ENCODE measurements at regions not wholly inside any gene's neighbourhood (a gene's known extent, or its start where the extent isn't known, plus 50 kb on each side); places are given as distances from the start of the nearest gene placed in this dataset.
A peak's percentile ranks its signal among the peaks of the same experiment; 100 is the strongest.

- Histone ChIP-seq H3K27ac (peak overlapping the region in 1 of 4 donors; percentile 33), H3K4me3 (no peak overlapping the region), H3K36me3 (no peaks in the 10 kb centered on the region), H3K27me3 (no peaks in the 10 kb centered on the region), H3K4me1 (peaks cover 0 to 21% (median 4%) of the 10 kb centered on the region in 3 donors), H3K9me3 (no peaks in the 10 kb centered on the region)
- WGBS, 2 donors (ENCODE audit: low coverage in 1 of 2), result 60 to 72% methylated on average over 3 to 4 of the region's 7 CpGs
- ATAC-seq, result peak; percentile 21
- TF ChIP-seq POLR2A (IDR thresholded peaks at IDR 0.05) (no peak), EP300 (IDR thresholded peaks at IDR 0.05) (no peak), POLR2AphosphoS5 (IDR thresholded peaks at IDR 0.05) (no peak)
- TF ChIP-seq, protein P1, sequence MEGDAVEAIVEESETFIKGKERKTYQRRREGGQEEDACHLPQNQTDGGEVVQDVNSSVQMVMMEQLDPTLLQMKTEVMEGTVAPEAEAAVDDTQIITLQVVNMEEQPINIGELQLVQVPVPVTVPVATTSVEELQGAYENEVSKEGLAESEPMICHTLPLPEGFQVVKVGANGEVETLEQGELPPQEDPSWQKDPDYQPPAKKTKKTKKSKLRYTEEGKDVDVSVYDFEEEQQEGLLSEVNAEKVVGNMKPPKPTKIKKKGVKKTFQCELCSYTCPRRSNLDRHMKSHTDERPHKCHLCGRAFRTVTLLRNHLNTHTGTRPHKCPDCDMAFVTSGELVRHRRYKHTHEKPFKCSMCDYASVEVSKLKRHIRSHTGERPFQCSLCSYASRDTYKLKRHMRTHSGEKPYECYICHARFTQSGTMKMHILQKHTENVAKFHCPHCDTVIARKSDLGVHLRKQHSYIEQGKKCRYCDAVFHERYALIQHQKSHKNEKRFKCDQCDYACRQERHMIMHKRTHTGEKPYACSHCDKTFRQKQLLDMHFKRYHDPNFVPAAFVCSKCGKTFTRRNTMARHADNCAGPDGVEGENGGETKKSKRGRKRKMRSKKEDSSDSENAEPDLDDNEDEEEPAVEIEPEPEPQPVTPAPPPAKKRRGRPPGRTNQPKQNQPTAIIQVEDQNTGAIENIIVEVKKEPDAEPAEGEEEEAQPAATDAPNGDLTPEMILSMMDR (IDR thresholded peaks at IDR 0.05), result no peak
These were observed 58.6 kb upstream of the TSC22D2 start for GRCh38 chr3:150349314-150350097.

- TF ChIP-seq POLR2AphosphoS5 (IDR thresholded peaks at IDR 0.05), result peak; percentile 26
- no peak for TF ChIP-seq POLR2A (IDR thresholded peaks at IDR 0.05)
- peak; percentile 87 for ATAC-seq
- Histone ChIP-seq H3K4me1 (peaks cover 0 to 21% (median 4%) of the 10 kb centered on the region in 3 donors), H3K27me3 (no peaks in the 10 kb centered on the region), H3K4me3 (no peak overlapping the region), H3K9me3 (no peaks in the 10 kb centered on the region), H3K36me3 (no peaks in the 10 kb centered on the region), H3K27ac (peak overlapping the region in 1 of 4 donors; percentile 33)
- WGBS, 2 donors (ENCODE audit: low coverage in 1 of 2), result 21 to 33% methylated on average over 6 of the region's 6 CpGs
These were observed 59.6 kb upstream of the TSC22D2 start for GRCh38 chr3:150348500-150348899.

DNA sequence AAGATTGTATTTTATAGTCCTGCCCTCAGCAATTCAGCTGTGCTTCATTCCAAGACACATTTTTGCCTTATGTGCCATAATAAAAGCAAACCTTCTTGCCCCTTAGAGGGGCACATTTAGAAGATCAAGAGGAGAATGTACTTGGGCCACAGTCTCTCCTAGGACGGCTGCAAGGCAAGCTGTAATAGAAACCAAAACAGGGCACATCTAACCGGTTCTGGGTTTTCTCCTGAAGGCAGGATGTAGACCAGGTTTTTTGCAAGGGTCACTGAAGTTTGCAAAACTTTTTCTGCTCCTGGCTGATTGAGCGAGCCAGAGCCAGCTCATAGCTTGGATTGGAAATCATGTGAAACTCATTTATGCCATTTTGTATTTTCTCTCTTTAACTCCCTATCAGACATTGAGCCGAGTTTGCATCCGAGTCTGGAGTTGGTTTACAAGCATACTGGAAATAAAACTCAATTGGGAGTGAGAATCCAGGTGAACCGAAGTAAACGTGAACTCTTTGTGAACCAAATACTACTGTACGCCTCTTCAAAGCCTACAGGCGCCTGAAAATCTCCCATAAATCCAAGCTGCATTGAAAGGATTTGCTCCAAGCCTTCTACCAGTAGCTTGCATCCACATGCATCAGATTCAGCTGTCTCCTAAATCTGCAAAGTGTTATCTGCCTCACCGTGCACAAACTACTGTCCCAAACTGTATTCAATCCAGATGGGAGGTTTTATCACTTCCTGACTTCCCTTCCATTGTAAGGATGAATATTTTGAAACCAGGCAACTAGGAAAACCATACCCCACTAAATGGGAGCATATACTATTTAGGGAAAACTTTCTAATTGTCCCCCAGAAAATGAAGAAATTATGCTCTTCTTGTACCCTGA lies 60.9 kb upstream of the TSC22D2 start:
- H3K27ac ChIP-seq, result no peak overlapping the region
- no peak overlapping the region for H3K4me3 ChIP-seq
- 69 to 79% methylated on average over 10 of the region's 10 CpGs for WGBS, 2 donors (ENCODE audit: low coverage in 1 of 2)

GRCh38 chr3:150346266-150346665 lies 61.8 kb upstream of the TSC22D2 start:
- no peak for ATAC-seq
- TF ChIP-seq POLR2AphosphoS5 (IDR thresholded peaks at IDR 0.05) (no peak), POLR2A (IDR thresholded peaks at IDR 0.05) (no peak), EP300 (IDR thresholded peaks at IDR 0.05) (no peak)
- TF ChIP-seq, protein P1 (IDR thresholded peaks at IDR 0.05), result no peak
- H3K4me1 ChIP-seq, result peaks cover 0 to 21% (median 4%) of the 10 kb centered on the region in 3 donors
- WGBS, 2 donors (ENCODE audit: low coverage in 1 of 2), result 77 to 84% methylated on average over 6 of the region's 6 CpGs
- no peak overlapping the region for H3K27ac ChIP-seq
- no peaks in the 10 kb centered on the region for H3K36me3 ChIP-seq
- H3K27me3 ChIP-seq, result no peaks in the 10 kb centered on the region
- no peaks in the 10 kb centered on the region for H3K9me3 ChIP-seq
- H3K4me3 ChIP-seq, result no peak overlapping the region

More for the DNA sequence above, 60.9 kb upstream of the TSC22D2 start:
- TF ChIP-seq, protein P1 (IDR thresholded peaks at IDR 0.05), result no peak
- TF ChIP-seq POLR2AphosphoS5 (IDR thresholded peaks at IDR 0.05) (no peak), EP300 (IDR thresholded peaks at IDR 0.05) (no peak), POLR2A (IDR thresholded peaks at IDR 0.05) (no peak)
- Histone ChIP-seq H3K4me1 (peaks cover 0 to 21% (median 4%) of the 10 kb centered on the region in 3 donors), H3K27me3 (no peaks in the 10 kb centered on the region), H3K36me3 (no peaks in the 10 kb centered on the region), H3K9me3 (no peaks in the 10 kb centered on the region)
- ATAC-seq, result no peak

DNA sequence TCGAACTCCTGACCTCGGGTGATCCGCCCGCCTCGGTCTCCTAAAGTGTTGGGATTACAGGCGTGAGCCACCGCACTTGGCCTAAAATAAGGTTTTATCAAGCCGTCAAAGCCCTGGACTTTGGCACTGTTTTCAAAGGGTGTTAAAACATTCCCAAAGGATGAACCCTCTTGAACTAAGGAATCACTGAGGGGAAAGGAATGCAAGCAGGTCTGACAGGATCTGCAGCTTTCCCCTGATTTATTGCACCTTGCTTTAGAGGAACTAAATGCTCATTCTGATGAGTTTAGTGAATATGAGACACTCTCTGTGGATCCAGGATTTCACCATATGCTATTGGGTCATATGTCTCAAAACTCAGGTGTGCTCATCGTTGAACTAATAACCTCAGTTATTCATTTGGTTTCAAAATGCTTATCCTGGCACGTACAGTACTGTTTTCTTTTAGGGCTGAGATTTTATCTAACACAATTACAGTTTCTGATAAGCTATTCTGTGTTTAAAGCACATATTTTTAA lies 63.0 kb upstream of the TSC22D2 start:
- Histone ChIP-seq H3K27me3 (no peaks in the 10 kb centered on the region), H3K4me3 (no peak overlapping the region), H3K36me3 (no peaks in the 10 kb centered on the region), H3K27ac (no peak overlapping the region), H3K9me3 (no peaks in the 10 kb centered on the region), H3K4me1 (peaks cover 0 to 21% (median 4%) of the 10 kb centered on the region in 3 donors)
- WGBS, 2 donors (ENCODE audit: low coverage in 1 of 2), result 64 to 73% methylated on average over 2 to 7 of the region's 10 CpGs
- ATAC-seq, result no peak
- TF ChIP-seq POLR2A (IDR thresholded peaks at IDR 0.05) (no peak), POLR2AphosphoS5 (IDR thresholded peaks at IDR 0.05) (no peak)
- TF ChIP-seq, protein P1 (IDR thresholded peaks at IDR 0.05), result no peak

All from gastroesophageal sphincter (tissue), 4 donors.